ENCODE measurements at regions not wholly inside any gene's neighbourhood (a gene's known extent, or its start where the extent isn't known, plus 50 kb on each side); places are given as distances from the start of the nearest gene placed in this dataset.

GRCh38 chr14:98946940-98947339, 325.1 kb downstream of the BCL11B start:
- no peak for DNase-seq

GRCh38 chr14:98947911-98948595, 323.9 kb downstream of the BCL11B start:
- no peak for DNase-seq

- DNase-seq, result no peak
Measured at GRCh38 chr14:98949051-98949450, 322.9 kb downstream of the BCL11B start.

- no peak for DNase-seq
Measured at GRCh38 chr14:98949481-98950135, 322.4 kb downstream of the BCL11B start.

GRCh38 chr14:98950353-98950895, 321.6 kb downstream of the BCL11B start:
- DNase-seq, result no peak

GRCh38 chr14:98951031-98951430, 321.0 kb downstream of the BCL11B start:
- DNase-seq, result no peak

GRCh38 chr14:98951521-98952152, 320.4 kb downstream of the BCL11B start:
- DNase-seq, result no peak

- no peak for DNase-seq
Measured at GRCh38 chr14:98952593-98953350, 319.2 kb downstream of the BCL11B start.

GRCh38 chr14:98953551-98954348, 318.2 kb downstream of the BCL11B start:
- DNase-seq, result no peak

- no peak for DNase-seq
Measured at GRCh38 chr14:98954349-98955000, 317.5 kb downstream of the BCL11B start.

- no peak for DNase-seq
Measured at GRCh38 chr14:98955036-98955740, 316.8 kb downstream of the BCL11B start.

GRCh38 chr14:98955741-98956070, 316.3 kb downstream of the BCL11B start:
- no peak for DNase-seq

- no peak for DNase-seq
Measured at GRCh38 chr14:98956181-98956580, 315.8 kb downstream of the BCL11B start.

GRCh38 chr14:98956661-98957060, 315.3 kb downstream of the BCL11B start:
- no peak for DNase-seq

- no peak for DNase-seq
Measured at GRCh38 chr14:98957211-98958047, 314.6 kb downstream of the BCL11B start.

GRCh38 chr14:98958048-98958631, 313.9 kb downstream of the BCL11B start:
- no peak for DNase-seq

- DNase-seq, result no peak
Measured at GRCh38 chr14:98958632-98959031, 313.4 kb downstream of the BCL11B start.

GRCh38 chr14:98959410-98959809, 312.6 kb downstream of the BCL11B start:
- DNase-seq, result no peak

- DNase-seq, result no peak
Measured at GRCh38 chr14:98959958-98960616, 311.9 kb downstream of the BCL11B start.

All from stimulated activated CD4-positive, alpha-beta T cell treated with anti-CD3 and anti-CD28 coated beads, Interleukin-4, amount 100 ng/mL, for 24 hours (primary cell).